HG03159 (cell line): ENCODE measurements at regions not wholly inside any gene's neighbourhood (a gene's known extent, or its start where the extent isn't known, plus 50 kb on each side); places are given as distances from the start of the nearest gene placed in this dataset.

Experiments used
- ATAC-seq: cut with Tn5 transposase; IDR thresholded peaks from one replicate; pipeline ENCODE4 v1.9.1; 2021; ENCODE audit warnings: mild to moderate bottlenecking, moderate library complexity; ENCODE audit not compliant: unreplicated experiment

DNA sequence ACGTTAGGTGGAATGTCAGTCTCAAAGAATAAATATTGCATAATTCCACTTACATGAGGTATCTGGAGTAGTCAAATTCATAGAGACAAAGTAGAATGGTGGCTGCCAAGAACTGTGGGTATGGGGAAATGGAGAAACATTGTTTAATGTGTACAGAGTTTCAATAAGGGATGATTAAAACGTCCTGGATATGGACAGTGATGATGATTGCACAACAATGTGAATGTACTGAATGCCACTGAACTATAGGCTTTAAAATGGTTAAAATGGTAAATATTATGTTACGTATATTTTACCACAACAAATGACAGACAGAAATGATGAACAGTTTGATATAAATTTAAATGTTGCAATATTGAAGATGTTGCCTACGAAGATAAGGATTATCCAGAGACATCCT lies 602.0 kb upstream of the PKDCC start:
- ATAC-seq, result no peak

DNA sequence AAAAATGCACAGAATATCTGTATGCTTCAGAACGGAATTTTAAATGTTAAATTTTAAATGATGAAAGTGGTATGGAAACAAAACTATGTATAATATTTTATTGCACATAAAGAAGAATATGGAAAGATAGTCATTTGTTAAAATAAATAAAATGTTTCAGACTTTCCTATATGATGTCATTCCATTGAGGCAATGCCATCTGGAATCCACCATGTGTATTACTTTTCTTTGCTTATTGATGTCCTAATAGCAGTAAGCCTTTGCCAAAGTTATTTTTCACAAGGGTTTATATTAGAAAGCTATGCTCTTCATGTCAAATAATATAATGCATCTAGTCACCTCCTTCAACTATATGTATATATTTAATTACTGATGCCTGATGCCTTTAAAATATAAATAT lies 601.6 kb upstream of the PKDCC start:
- ATAC-seq, result no peak

DNA sequence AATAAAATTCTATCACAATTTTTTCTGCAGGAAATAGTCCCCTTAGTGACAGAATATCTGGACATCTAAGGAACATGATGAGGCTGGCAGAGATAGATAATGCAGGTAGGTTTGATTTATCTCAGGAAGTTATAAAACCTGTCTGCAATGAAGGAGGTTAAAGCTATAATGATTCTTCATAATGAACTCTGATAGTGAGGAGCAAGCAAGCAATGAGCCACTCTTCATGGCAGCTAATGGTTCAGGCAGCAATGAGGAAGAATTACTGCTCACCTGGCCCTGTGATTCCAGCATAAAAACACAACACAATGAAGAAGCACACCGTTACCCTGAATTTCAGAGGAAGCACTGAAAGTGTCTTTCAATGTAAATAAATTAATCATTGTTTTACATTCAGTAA lies 599.6 kb upstream of the PKDCC start:
- ATAC-seq, result no peak

DNA sequence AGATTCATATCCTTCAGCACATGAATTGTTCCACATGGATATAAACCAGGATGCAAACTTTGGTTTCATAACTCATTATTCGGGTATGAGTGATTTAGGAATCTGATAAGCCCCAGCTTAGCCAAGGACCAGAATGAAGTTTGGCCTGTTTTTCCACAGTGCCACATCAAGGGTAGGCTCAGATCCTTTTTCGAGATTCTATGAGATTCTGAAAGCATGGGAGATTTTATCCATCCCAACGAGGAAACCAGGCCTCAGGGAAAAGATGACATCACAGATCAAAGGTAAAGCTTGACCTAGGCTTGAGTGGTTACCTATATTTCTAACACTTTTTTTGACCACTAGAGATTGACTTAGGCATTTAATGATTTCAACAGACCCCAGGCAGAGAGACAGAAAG lies 590.8 kb upstream of the PKDCC start:
- ATAC-seq, result no peak

DNA sequence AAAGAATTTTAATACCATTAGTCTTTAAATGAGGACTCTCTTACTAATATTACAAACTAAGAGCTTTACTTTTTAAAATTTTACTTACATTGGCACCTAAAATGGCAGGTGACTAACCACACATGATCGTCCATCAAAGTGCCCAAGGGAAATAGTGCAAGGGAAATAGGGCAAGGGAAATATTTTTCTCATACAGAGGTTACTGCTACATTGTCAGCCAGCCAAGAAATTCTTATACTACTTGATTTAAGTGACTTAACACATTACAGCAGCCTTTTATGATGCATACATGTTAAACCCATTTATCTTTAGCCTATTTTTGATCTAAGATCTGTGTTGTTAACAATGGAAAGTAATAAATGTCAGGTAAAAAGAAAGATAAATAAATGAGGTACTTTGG lies 587.2 kb upstream of the PKDCC start:
- ATAC-seq, result no peak

DNA sequence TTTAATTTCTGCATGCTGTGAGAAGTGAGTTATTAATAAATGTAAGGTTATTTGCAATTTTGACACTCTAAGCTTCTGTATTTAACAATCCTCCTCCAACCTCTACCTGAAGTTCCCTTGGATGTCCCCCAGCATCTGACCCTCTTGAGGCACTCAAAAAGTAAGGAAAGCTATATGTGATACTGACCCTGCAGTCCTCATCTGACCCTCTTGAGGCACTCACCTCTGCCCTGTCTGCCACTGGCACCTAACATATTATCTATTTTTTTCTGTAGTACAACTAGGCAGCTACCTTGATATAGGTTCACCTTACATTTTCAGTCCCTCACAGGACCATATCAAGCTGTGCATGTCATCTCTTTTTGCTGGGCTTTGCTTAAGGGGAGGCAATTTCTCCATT lies 583.4 kb upstream of the PKDCC start:
- no peak for ATAC-seq

DNA sequence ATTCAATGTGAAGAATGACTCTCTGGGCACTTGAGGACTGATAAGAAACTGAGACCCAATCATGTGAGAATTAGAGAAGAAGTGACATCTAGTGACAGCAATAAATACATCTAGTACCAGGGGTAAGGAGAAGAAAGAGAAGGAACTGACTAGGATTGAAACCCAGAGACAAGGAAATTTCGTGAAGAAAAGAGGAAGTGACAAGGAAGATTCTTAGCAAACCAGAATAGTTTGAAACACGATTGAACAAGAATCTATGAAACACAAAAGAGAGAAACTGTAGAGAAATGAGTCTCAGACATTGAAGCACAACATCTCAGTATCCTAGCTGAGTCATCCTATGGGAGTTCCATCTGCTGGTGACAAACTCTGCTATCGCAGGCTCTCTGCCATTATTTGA lies 571.9 kb upstream of the PKDCC start:
- ATAC-seq, result no peak

DNA sequence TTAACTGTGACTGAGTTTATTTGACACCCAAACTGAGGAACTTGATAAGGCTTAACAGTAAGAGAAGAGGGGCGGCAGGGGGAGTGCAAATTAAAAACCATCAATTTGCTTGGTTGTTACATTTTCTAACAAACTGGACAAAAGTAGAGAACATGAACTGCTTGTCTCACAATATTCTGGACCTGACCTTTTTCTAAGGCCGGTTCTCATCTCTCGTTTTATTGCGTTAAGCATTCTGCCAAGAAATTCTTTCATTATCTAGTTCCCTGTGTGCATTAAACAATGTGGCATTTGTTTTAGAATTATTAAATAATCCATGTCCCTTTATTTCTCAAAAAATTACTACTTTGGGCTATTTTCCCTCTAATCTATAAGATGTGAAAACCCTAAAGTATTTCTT lies 565.2 kb upstream of the PKDCC start:
- no peak for ATAC-seq

DNA sequence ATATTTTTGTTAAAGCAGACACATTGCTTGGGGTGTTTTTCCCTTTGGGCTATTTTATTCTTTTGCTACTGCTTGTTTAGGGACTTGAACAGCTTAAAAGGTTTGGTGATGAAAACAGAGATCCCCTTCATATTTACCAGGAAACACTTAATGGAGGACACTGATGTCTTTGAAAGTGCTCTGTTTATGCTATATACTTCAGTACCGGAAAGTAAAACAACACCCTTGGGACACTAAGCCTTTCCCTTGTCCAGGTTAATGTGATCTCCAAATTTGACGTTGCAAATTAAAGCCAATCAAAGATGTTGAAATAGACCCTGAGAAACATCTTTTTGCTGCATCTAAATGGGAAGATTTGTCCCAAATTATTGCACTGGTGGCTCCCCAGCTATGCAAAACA lies 564.6 kb upstream of the PKDCC start:
- ATAC-seq, result no peak

DNA sequence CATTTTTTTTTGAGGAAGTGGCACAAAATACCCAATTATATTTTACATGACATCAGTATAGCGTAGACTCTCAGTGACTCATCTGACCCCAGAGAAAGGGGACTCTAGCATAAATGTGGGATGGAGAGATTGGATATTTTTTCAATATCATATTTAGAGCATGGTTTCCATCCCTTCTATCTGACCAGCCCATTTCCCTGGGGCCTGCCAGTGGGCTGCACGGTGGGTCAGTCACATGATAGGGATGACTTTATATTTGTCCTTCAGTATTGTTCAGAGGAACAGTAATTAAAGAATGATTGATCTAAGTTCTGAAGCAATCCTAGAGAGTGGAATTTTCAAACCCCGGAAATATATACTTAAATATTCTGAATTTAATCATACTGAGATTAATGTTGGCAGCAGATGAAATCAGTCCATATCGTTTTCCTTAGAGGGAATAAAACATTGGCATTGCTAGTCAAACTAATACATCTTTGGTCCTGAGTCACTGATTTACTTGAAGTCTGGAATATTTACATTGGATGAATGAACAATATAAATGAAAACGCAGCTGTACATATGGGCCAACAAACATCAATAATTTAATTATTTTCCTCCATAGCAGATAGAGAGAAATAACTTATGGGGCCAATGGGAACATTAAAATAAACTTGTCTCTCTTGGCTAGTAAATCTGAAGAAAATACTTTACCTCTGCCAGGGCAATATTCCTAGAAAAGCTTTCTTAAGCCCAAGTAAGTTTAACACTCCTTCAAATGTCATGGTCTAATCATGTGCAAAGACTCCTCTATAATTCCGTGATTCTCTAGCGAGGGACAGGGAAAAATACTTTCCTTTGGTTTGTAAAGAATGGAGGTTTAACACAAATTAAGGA lies 563.6 kb upstream of the PKDCC start:
- ATAC-seq, result no peak

DNA sequence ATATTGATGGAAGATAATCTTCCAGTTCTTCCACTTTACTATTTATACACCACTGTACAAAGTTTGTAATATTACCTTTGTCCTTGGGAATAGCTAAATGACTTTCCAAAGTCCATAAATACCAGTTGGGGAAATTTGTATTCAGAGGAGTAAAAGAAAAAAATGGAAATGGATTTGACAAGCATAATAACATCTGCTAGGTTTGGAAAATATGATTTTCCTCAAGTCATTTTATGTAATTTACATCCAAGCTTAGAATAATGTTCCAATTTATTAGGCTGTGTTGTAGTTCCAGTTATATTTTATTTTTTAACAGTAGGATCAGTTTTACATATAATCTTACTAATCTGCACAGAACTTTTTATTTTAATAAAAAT lies 563.0 kb upstream of the PKDCC start:
- ATAC-seq, result no peak

DNA sequence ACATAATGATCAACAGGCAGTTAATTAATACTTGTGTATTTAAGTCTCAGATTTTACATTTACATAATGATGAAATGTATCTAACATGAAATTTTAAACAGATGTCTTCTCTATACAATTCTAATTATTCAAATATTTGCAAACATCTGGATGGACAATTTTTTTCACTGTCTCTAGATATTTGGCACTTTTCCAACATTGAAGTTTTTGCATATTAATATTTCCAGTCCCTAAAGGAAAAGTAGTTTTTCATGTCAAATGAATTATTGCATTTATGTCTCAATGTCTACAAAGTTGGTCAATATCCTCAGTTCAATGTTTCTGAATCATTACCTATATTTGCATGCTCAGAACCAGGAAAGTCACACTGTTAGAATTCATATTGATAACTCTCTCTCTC lies 560.9 kb upstream of the PKDCC start:
- ATAC-seq, result no peak

DNA sequence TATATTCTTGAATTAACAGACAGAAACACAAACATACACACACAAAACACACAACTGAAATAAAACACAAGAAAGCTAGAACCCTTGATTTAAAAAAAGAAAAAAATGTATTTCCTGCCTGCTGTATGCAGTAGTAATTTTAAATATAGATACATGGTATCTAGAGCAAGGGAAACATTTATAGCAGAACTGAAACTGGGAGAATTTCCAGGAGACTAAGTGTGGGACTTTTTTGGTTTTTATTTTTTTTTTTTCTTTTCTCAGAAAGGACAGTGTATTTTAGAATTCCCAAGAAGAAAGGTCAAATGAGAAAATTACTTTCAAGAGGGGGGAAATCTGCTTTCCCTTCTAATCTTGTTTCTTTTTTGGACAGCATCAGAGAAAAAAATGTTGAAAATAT lies 558.9 kb upstream of the PKDCC start:
- no peak for ATAC-seq

DNA sequence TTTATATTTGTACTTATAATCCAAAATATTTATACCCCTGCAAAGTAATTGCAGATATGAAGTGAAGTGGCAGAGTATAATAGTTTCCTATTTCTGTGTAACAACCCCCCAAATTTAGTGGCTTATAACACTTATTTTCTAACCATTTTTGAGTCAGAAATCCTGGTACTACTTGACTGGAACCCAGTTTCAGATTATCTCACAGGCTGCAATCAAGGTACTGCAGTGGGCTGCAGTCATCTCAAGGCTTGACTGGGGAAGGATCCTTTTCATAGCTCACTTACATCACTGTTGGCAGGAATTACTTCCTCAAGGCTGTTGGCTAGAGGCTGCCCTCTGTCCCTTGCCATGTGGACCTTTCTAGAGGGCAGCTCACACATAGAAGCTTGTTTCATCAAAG lies 558.2 kb upstream of the PKDCC start:
- no peak for ATAC-seq

DNA sequence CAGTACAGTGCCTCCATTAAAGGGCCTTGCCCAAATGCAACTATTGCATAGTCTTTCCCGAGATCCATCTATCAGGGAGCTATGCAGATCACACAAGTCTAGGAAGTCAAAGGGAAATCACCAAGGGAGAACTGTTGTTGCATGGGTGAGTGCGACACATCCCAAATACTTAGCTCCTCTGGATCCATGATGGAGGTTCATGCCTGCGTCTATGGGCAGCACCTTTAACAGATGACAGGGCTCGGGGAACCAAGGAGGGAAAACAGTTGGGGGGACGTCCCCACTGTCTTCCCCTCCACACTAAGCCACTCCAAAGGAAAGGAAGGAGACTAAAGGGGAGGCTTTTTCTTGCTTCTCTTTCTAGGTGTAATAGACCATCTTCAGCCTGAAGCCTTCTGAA lies 552.8 kb upstream of the PKDCC start:
- no peak for ATAC-seq

DNA sequence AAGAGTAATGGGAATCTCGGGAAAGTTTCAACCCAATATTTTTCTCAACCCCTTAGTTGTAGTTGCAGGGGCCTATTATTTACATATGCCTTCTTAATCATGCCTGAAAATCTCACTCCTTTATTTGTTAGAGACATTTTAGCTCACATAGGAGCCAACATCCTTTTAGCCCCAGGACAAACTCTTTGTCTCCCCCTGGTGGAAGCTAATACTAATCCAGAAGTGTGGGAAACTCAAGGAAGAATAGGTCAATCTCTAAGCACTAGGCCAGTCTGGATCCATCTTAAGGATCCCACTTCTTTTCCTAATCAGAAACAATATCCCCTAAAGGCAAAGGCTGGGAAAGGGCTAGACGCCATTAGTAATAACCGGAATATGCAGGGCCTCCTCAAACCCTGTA lies 550.9 kb upstream of the PKDCC start:
- ATAC-seq, result no peak

DNA sequence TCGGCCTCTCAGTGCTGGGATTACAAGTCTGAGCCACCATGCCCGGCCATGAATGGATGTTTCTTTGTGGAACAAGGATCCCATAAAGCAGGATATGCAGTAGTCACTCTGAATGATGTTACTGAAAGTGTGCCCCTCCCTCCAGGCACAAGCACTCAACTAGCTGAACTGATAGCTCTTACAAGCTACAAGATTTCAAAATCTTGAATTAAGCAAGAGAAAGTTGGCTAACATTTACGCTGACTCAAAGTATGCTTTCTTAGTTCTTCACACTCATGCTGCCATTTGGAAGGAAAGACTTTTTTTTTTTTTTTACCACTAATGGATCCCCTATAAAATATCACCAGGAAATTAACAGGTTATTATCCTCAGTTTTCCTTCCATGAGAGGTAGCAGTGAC lies 549.0 kb upstream of the PKDCC start:
- no peak for ATAC-seq

DNA sequence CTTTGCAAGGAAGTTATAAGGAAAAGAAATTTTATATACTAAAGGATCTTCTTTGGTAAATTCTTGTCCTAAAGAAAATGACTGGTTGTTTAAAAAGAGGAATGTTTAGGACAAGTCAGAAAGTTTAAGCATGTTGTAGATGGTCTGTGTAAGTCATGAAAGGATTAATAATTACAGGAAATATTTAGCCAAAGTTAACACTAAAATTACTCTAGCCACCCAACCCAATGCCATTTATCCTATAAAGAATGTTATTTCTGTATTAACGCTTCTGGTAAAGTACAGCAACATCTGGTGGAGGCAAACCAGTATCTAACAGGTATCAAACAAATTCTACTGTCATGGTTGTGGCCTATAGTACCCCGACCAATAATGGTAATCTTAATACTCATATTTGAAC lies 546.9 kb upstream of the PKDCC start:
- no peak for ATAC-seq

DNA sequence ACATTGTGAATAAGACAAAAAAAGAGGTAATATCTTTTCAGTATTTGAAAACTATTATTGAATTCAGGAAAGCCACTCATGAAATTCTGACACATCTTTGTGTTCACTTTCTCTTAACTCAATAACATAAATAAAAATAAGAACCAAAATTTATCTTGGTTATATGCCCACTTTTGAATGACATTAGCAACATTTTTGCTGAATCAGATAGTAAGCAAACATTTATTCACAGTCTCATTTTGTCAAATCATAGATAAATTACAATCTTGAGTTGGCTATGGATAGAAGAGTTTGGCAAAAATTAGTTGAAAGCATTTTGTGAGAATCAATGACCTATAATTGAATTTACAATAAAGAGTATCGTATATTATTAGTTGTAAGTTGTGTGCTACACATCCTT lies 545.1 kb upstream of the PKDCC start:
- no peak for ATAC-seq

DNA sequence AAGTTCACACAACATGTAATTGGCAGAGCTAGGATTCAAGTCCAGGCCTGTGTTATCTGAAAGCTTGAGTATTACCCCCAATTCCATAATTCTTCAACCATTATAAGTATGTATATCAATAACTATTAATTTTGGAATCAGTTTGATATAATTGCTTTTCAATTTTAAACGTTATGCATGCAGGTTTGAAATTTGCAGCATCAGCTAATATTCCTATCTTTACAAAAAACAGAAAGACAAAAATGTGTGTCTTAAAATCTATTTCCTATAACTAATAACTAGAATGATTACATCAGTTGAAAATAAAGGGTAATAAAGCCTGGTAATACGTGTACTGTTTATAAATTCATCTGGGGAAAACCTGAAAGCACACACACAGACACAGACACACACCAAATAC lies 543.3 kb upstream of the PKDCC start:
- ATAC-seq, result no peak

DNA sequence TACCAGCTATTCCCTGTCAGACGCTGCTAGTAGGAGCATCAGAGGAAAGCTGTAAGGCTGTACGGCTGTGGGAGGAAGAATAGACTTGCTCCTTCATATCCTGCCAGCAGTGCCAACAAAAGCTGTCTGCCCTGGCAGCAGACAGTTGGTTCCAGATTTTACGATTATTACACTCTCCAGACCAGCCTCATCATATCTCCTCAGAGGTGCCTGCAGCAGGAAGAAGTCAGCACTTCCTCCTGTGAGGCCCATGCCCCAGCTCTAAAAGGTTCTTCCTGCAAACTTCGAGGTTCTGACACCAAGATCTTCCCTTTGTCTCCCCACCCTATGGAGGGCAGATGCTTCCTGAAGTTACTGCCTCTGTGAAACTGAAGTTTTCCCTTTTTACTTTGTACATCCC lies 537.7 kb upstream of the PKDCC start:
- no peak for ATAC-seq

DNA sequence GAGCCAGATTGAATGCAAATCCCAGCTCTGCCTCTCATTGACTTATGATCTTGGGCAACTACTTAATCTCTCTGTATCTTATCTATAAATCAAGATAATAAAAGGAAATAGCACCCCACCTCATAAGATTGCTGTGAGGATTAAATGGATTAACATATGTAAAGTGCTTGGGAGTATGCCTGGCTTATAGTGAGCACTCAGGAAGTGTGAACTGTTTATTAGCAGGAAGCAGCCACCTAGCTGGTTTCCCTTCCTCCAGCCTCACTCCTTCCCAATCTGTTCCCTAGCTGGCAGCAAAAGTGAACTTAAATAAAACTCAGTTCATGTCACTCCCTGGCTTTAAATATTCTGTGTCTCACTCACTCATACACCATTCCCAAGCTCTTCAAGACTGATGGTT lies 526.6 kb upstream of the PKDCC start:
- ATAC-seq, result no peak
